ENCODE measurements at regions not wholly inside any gene's neighbourhood (a gene's known extent, or its start where the extent isn't known, plus 50 kb on each side); places are given as distances from the start of the nearest gene placed in this dataset.

DNA sequence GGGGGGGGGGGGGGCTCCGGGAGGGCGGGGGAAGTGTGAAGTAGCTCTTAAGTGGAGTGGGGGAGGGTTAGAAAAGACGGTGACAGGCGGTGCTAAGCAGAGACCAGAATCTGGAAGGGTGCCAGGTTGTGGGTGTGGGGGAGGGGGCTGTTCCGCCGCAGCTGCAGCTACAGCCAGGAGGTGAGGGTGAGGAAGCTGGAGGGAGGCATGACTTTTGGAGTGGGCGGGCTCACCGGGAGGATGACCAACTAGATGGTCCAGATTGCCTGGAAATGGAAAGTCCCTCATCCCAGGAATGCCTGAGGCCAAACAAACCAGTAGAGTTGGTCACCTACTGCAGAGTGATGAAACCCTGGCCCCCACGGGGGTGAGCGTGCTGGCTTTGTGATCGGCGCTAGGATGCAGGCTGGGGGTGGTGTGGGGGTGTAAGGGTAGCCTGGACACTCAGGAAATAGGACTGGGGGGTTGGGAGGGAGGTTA is 158.1 kb upstream of the SHB start:
- no peak for DNase-seq (ENCODE audit: low read depth)

DNA sequence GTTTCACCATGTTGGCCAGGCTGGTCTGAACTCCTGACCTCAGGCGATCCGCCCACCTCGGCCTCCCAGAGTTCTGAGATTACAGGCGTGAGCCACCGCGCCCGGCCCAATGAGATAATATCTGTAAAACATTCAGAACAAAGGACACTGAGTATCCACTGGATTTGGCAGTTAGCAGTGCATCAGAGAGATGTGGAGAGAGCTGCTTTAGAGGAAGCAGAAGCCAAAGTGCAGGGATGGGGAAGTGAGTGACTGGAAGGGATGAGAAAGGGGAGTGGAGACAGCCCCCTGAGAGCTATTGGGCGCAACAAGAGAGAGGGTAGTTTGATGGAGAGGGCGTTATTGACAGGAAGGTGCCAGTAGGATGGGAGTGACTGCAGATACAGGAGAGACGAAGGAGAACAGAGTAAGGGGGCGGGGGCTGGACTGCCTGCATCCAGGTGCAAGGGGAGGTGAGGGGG is 157.5 kb upstream of the SHB start:
- no peak for DNase-seq (ENCODE audit: low read depth)

DNA sequence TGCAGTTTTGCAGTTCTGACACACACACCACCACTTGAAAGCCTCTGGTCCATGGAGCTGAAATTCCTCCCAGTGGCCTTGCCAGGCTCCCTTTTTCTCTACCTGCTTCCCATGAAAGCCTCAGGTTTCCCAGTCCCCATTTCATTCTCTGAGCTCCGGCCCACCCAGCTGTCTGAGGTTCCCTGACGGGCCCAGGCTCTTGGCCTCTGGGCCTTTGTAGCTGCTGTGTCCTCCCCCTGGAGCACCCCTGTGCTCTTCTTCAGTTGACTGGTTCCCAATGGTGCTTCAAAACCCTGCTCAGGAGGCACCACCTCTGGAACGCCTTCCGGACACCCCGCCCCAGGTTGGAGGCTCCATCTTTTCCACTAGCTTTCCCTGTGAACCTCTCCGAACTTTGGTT is 155.9 kb upstream of the SHB start:
- no peak for DNase-seq (ENCODE audit: low read depth)

DNA sequence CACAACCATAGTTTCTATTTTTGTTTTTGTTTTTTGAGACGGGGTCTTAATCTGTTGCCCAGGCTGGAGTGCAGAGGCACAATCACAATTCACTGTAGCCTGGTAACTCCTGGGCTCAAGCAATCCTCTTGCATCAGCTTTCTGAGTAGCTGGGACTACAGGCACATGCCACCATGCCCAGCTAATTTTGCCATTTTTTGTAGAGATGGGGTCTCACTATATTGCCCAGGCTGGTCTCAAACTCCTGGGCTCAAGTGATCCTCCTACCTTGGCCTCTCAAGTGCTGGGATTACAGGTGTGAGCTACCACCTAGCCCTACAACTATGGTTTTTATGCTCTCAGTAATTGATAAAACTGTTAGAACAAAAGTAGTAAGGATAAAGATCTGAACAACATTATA is 147.5 kb upstream of the SHB start:
- no peak for DNase-seq (ENCODE audit: low read depth)

DNA sequence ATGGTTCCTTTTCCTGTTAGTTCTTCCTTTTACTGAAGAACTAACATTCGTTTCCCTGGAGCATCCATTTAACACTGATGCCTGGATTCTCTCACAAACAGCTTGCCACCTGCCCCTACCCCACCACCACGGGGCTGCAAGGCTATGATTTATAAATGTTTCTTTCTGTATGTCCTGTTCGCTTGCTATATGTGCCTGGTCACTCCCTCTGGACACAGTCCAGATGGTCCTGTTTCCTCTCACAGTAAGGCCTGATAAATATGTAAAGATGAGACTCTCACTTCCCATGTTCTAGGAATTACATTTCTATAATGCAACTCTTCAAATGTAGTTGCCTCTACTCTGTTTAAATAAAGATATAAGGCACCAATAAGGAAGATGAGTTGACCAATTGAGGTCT is 146.4 kb upstream of the SHB start:
- DNase-seq (ENCODE audit: low read depth) = no peak

DNA sequence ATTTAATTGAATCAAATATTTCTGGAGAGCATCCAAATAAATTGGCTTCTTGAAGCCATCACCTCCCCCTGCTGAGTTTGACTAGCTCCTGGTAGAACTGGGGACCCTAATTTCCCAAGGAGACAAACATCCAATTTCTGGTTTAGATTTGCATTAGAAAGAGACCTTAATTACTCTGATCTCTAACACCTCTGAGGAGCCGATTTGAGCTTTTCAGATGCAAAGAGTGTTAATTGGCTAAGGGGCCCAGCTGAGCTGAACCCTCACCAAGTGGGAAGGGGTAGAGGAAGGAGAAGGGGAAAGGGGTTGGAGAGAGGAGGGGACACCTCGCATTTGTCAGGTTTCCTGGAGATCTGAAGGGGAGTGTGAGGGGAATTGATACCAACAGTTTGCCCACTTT is 145.4 kb upstream of the SHB start:
- DNase-seq (ENCODE audit: low read depth) = no peak

DNA sequence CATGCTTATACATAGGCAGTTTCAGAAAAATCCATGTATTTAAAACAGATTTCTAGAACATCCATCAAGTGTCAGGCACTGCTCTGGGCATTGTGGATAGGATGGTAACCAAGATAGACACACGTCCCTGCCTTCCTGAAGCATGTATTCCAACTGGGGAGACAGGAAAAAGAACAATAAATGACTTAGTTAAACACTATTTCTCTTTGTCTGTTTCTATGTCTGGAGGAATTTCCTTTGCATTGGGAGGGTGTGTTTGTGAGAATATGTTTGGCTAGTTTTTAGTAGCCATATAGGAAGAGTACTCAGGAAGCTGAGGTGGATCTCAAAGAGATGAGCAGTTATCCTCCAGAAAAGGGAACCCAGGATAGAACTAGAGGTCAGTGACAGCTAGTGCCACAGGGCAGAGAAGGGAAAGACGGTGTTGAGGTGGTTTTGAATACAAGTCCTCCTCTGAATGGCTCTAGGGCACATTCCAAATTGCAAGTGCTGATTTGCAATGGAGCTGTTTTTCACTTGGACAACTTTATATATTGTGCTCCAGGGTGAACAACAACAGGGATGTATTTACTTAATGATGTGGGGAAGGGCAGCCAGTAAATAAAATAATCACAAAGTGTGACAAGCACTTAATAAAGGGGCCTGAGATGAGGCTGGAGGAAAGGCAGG is 144.7 kb upstream of the SHB start:
- no peak for DNase-seq (ENCODE audit: low read depth)

DNA sequence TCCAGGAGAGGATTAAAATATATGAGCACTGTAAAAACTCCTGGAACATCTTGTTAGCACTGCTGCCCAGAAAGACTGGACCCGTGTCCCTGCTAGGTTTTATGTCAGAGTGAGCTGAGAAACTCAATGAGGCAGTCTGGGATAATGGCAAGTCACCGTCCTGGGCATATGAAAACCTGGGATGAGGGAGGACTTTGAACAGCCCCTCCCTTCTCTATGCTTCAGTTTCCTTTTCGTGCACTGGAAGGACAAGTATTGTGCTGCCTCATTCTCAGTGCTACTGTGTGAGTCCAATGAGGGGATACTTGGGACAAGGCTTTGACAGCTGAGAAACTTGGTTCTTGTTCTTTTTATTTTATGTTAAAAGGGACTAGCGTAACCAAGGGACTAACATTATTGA is 143.0 kb upstream of the SHB start:
- no peak for DNase-seq (ENCODE audit: low read depth)

DNA sequence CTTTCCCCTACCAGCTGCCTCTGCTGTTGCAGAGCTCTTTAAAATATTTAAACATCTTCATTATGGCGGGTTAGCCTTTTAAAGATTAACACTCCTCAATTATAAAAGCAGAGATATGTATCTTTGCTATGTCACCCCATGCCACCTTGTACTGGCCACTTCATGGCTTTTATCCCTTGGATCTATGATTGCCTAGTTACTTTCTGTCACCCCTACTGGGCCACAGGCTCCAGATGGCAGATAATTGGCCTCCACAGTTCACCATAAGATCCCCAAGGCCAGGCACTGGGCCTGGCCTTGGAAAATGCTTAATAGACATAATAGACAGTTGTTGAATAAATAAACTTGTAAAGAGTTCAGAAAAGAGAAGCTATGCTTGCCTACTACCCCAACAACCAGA is 142.0 kb upstream of the SHB start:
- no peak for DNase-seq (ENCODE audit: low read depth)

DNA sequence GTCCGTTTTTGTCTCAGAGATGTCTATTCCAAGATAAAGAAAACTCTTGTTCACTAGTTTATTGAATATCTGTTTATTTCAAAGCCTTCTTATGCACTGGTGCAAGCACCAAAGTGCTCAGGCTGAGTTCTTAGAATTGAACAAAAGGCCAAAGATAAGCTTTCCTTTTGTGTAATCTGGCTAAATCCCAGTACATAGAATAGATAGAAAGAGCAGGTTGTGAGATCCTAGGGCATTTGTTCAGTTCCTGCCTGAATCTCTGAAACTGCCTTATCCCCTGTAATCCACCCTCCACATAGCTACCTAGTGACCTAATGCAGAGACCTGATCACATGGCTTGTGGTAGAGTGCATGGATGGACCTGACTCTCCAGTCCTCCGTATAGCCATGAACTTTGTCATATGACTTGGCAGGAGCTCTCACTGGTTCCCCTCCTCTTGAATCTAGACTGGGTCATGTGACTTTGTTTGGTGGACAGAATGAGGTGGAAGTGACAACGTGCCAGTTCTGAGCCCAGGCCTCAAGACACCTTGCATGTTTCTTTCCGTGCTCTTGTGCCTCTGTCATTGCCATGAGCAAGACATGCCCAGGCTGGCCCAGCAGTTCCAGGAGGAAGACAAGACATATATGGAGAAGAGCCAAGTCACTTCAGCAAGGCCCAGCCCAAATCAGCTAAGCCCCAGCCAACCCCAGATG is 139.3 kb upstream of the SHB start:
- DNase-seq (ENCODE audit: low read depth) = no peak

DNA sequence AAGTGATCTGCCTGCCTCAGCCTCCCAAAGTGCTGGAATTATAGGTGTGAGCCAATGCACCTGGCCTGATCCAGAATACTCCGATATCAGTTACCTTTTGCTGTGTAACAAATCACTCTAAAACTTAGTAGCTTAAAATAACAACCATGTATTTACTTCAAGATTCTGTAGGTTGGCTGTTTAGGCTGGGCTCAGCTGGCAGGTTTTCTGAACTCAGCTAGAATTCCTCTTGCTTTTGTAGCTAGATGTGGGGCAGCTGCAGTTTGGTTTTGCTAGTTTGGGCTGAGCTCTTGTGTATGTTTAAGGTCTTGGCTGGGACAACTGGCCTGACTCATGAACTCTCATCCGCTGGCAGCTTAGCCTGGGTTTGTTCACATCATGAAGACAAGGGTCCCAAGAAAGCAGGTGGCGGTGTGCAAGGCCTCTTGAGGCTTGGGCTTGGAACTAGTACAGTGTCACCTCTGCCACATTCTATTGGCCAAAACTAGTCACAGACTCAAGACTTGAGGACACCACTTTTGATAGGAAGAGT is 138.3 kb upstream of the SHB start:
- no peak for DNase-seq (ENCODE audit: low read depth)

DNA sequence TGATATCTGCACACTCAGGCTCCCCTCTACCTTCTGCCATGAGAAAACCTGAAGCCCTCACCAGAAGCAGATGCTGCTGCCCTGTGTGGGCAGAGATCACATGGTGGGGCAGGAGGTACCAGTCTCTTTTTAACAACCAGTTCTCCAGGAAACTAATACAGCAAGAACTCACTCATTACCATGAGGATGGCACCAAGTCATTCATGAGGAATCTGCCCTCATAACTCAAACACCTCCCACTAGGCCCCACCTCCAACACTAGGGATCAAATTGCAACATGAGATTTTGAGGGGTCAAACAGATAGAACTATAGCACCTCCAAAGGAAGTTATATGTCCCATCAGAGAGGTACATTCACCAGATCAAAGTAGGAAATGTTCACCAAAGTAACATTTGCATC is 136.3 kb upstream of the SHB start:
- DNase-seq (ENCODE audit: low read depth) = no peak

DNA sequence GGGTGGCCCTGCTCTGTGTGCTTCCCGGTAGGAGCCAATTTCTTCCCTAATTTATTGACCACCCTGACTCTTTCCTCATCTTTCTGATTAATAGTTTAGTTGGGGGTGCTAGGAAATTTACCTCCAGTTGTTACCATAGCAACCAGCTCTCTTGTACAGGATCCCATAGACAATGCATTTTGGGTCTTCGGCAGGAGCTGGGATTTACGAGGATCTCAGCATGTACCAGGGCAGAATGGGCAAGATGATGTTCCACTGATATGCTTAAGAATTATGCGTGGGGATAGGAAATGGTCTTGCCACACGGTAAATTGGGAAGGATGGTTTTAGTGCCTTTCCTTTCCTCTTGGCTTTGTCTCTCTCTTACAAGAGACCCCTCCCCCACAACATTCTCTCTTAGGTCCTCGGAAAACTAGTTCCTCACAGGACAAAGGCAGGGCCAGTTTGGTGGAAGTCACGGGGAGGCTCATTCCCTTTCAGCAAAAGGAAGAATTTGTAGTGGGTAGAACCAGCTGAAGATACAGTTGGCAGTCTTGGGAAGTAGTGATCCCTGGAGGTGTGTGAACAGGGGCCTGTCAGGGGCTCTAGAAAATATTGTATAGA is 133.4 kb upstream of the SHB start:
- no peak for DNase-seq (ENCODE audit: low read depth)

DNA sequence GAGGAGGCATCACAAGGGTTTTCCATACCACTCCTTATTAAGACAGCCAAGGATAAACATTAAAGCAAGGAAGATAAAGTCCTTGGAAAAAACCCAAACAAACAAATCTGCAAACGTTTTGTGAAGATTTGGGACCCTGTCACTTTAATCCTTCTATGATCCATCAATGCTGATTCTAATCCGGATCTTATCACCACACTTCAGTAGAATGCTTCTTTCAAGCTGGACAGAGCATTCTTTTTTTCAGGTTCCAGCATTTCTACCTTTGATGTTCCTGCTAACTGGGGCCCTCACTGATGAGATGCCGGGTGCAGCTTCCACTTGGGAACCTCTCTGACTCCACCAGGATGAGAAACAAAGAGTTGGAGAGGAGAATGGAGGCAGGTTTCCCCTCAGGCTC is 132.8 kb upstream of the SHB start:
- DNase-seq (ENCODE audit: low read depth) = no peak

DNA sequence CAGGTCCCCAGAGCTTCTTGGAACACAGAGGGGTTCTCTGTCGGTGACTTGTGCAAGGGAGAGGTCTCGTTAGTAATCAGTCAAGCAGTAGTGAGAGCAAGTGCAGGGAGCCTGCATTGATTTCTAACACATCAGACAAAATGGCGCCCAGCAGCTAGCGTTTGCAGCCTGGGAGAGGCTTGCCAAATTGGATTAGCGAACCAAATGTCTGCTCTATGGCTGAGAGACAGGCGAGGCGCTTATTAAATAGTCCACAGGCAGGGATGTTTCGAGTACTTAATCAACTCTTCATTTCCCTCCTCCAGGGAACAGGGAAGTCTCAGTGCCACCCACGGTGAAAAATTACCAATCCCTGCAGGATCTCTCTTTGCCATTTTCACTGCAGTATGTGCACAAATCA is 131.4 kb upstream of the SHB start:
- DNase-seq (ENCODE audit: low read depth) = no peak

DNA sequence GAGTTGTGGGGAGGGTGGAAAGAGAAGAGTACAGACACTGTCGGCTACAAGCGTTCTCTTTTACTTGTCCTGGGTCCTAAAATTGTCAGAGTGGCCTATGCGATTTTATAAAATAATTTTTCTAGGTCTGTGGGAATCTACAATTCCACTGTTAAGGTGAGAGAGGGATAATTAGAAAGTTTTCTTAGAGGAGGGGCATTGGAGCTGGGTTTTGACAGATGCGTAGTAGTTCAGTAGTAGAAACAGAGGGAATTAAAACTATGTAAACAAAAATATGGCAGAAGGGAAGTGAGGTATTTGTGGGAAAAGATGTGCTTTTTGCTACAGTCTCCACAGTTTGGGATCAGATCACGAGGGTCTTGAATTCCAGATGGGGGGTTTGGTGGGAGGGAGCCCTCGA is 129.1 kb upstream of the SHB start:
- DNase-seq (ENCODE audit: low read depth) = no peak

DNA sequence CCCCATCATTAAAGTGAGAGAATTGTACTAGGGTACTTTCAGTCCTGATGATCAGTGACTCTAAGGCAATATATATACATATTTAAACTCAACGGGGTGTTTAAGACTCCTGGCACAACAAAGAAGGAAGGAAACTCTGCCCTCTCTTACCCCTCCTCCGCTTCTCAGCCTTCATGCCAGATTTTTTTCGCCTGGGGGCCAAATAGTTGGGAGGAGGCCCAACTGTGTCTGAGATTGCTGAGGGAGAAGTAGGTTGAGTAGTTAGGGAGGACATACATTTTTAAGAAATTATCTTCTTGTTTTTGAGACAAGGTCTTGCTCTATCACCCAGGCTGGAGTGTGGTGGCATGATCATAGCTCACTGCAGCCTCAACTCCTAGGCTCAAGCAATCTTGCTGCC is 127.7 kb upstream of the SHB start:
- no peak for DNase-seq (ENCODE audit: low read depth)

DNA sequence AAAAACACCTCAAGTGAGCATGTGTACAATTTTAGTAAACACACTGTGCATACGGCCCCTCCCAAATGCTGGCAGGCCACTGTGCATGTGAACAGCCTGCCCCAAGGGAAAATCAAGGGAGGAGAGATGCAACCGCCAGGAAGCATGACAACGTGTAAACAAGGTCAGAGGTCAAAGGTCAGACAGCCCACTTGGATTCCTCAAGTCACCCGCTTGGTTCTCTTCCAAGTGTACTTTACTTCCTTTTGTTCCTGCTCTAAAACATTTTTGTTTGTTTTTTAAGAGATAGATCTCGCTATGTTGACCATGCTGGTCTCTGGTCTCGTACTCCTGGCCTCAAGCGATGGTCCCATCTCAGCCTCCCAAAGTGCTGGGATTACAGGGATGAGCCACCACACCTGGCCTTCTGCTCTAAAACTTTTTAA is 126.7 kb upstream of the SHB start:
- no peak for DNase-seq (ENCODE audit: low read depth)

DNA sequence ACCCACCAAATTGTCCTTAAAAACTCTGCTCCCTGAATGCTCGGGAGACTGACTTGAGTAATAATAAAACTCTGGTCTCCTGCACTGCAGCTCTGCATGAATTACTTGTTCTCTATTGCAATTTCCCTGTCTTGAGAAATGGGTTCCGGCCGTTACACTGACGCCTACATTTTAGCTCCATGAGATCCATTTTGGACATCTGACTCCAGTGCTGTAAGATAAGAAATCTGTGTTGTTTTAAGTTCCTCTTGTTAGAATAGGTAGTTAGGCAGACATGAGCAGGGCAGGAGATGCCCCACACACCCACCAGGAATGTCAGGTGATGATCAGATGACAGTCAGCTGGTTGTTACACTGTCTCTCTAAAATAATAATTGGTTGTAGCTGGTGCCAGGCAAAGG is 125.8 kb upstream of the SHB start:
- no peak for DNase-seq (ENCODE audit: low read depth)

DNA sequence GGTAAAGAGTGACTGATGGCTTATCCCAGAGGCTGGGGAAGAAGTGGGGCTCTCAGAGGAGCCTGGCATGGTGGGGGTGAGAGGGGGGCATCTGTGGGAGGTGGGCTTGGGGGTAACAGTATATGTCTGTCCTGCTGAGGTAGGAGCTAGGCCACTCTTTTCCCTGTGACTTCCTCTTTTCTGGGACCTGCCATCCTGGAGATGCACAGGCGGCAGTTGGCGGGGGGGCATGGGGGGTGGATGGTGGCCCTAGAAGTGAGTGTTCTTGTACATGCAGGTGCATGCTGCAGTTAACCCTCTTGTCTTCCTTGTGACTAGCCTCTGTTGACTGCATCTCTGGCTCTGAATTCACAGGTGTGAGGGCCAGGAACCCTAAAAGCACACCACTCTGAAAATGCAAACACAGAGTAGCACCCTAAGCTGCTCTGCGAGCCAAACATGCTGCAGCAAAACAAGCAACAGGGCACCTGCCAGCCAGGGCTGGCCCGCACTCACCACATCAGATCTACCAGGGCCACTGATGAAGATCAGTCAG is 123.8 kb upstream of the SHB start:
- DNase-seq (ENCODE audit: low read depth) = no peak

DNA sequence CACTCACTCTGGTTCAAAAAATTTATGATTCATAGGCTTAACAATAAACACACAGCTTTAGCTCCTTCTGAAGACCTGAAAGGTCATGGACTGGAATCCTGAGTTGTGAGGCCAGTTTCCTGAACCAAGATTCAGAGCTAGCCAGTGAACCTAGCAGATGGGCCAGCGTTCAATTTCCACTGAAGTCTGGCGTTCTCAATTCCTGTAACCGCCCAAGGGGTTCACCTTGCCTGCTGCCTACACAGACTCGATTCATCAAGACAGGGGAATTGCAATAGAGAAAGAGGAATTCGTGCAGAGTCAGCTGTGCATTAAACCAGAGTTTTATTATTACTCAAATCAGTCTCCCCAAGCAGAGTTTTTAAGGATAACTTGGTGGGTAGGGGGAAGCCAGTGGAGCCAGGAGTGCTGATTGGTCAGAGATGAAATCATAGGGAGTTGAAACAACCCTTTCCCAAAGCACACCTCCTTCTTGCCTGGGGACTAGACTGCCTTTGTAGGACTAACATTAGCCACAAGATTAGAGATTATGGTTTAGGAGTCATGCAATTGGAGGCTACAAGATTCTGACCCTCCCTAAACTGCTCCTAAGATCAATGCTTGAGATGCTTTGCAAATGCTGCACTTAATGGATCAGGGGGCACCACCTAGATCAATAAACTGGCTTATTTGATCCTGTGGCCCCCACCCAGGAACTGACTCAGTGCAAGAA is 117.5 kb upstream of the SHB start:
- no peak for DNase-seq (ENCODE audit: low read depth)

DNA sequence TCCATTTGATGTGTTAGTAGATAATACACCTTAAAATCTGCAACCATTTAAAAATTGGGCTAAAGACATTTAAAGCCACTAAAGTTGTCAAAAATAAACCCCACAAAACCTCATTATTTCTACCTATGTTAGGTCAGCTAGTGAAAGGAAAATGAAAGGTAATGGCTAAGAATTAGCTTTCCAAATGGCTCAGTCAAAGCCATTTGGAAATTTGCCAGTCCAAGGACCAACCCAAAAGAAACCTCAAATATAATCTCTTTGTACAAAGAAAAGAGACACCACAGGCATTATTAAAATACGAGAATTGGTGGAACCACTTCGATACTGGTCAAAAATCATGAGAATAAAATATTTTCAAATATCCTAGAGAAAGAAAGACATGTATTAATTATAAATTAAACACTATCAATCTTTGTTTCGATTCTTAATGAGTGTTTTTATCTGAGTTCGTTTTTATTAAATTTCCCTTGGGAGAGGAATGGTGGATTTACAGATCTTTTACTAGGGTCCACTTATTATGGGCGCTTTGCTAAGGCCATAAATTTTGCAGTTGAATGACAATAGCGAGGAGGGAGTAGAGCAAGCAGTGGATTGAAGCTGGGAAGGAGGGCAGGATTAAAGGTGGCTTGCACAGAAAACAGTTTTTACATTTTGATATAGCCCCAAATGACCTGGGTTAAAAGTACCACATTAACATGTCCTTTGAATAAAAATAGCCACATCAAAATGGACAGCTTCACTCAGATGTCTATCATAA is 116.8 kb upstream of the SHB start:
- no peak for DNase-seq (ENCODE audit: low read depth)

Data from fibroblast of gingiva (primary cell).